Gastroesophageal sphincter (tissue), 3 donors: ENCODE measurements at regions not wholly inside any gene's neighbourhood (a gene's known extent, or its start where the extent isn't known, plus 50 kb on each side); places are given as distances from the start of the nearest gene placed in this dataset.

Source experiments
- POLR2A ChIP-seq, 2 donors: fragments of 450-650 bp; IDR thresholded peaks; one replicate each; pipeline ENCODE4 v1.6.1; 2017; ENCODE audit warnings: antibody characterized with exemption in 2 of 2, mild to moderate bottlenecking in 2 of 2, moderate library complexity in 1 of 2
- TF ChIP-seq, protein P1 (sequence below), 4 experiments: fragments of 200-600 bp in 2 of 4; fragments of 450-650 bp in 2 of 4; sonication (generic) in 1 of 4; IDR thresholded peaks; one replicate each; pipeline ENCODE4 v1.5.1; 2017 to 2019; ENCODE audit warnings: antibody characterized with exemption in 4 of 4, mild to moderate bottlenecking in 2 of 4, moderate library complexity in 2 of 4

DNA sequence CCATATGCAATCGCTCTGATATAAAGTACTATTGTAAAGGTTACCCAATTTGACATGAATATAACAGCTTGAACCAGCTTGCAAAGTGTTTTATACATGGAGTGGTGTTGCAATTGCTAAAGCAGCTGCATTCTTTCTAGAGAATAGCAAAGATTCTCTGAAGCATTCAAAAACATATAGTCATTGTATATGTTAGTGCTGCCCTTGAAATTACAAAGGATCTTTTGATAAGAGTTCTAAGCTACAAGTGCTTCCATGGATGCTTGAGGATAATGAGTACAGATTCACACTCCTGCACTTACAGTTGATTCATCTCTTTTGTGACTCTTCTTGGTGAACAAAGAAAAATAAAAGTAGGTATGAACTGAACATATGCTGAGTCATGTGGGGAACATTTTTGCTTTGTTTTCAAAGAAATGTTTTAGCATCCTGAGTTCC is 175.7 kb downstream of the ALDH8A1 start:
- TF ChIP-seq, protein P1, sequence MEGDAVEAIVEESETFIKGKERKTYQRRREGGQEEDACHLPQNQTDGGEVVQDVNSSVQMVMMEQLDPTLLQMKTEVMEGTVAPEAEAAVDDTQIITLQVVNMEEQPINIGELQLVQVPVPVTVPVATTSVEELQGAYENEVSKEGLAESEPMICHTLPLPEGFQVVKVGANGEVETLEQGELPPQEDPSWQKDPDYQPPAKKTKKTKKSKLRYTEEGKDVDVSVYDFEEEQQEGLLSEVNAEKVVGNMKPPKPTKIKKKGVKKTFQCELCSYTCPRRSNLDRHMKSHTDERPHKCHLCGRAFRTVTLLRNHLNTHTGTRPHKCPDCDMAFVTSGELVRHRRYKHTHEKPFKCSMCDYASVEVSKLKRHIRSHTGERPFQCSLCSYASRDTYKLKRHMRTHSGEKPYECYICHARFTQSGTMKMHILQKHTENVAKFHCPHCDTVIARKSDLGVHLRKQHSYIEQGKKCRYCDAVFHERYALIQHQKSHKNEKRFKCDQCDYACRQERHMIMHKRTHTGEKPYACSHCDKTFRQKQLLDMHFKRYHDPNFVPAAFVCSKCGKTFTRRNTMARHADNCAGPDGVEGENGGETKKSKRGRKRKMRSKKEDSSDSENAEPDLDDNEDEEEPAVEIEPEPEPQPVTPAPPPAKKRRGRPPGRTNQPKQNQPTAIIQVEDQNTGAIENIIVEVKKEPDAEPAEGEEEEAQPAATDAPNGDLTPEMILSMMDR (IDR thresholded peaks at IDR 0.05): no peak
- no peak for TF ChIP-seq POLR2A (IDR thresholded peaks at IDR 0.05)
